ENCODE measurements at regions not wholly inside any gene's neighbourhood (a gene's known extent, or its start where the extent isn't known, plus 50 kb on each side); places are given as distances from the start of the nearest gene placed in this dataset.

DNA sequence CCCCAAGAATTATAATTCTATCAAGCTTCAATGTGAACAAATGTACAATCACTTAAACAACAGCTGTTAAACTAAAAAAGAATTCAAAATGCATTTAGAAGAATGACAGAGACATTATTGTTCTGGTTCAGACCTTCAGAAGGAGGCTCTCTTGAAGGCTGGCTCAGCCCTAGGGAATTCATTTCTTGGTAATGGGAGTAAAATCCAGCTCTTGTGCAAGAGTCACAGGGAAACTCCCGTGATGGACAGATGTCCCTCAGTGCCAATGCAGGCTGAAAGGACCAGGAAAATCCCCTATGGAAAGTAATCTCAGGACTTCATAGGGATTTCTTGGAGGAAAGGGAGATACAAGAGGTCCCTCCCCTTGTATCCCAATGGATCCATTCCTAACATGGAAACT, 149.9 kb upstream of the STT3B start:
- no peak for DNase-seq (ENCODE audit: low spot score)

DNA sequence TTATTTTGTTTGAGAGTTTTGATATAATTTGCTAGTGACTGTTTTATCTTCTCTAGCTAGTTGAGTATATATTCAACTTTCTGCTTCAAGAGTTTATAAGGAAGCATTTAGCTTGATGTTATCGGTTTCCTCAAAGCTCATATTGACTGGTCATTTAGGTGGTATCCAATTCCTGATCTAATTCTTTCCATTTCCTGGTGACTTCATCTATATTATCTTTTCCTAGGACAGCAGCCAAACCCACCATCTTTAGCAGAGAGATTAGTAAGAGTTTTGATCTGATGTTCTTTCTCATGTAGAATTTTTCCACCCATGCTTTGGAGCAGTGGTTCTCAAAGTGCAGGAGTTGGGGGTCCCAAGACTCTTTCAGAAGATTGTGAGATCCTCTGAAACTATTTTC, 148.6 kb upstream of the STT3B start:
- no peak for DNase-seq (ENCODE audit: low spot score)

DNA sequence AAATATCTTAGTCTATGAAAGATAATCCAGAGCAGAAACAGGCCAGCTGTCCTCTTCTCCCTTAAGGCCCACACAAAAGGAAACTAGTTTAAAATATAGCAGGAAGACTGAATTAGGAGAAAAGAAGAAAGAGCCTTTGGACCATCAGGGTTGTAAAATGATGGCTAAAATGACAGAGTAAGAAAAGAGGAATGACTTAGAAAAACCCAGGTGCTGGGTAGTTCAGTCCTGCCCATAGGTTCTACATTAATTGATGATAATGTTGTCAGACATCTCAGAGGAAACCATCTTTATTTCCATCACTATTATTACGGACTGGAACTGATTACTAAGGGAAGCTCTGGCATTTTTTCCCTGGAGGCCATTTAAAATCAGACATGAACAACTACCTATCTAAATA, 142.8 kb upstream of the STT3B start:
- DNase-seq (ENCODE audit: low spot score) = no peak

DNA sequence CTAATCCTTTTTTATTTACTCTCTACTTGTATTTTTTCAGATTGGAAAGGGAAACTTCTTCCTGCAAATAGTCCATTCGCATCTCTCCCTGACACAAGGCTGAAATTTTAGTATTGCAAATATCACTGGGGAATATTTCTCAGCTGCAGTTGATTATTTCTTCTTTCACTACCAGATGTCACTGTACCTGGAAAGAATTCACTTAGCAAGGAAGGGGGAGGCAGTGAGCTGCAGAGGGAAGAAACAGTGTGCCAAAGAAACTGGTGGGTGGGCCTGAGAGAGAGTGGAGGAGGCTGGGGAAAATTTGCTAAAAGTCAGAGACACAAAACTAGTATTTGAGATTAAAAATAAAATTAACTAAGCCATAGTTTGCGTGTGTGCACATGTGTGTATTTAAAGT, 142.3 kb upstream of the STT3B start:
- DNase-seq (ENCODE audit: low spot score) = no peak

DNA sequence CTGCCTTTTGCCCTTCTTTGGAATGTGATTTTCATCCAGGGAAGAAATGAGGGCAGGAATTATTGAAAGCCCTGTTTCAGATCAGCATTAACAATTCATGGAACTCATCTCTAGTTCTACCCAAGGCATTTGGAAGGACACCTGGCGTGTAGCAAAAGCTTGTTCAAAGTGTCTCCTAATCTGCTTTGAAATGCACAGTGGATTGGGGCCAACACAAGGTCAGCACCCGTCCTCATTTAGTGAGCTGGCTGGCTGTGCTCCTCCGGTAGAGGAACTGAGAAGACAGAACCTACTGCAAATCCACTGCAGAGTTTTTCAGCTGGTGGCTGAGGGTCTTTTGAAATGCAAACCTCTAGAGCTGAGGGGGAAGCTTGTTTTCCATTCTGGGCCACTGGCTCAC, 141.6 kb upstream of the STT3B start:
- DNase-seq (ENCODE audit: low spot score) = no peak

DNA sequence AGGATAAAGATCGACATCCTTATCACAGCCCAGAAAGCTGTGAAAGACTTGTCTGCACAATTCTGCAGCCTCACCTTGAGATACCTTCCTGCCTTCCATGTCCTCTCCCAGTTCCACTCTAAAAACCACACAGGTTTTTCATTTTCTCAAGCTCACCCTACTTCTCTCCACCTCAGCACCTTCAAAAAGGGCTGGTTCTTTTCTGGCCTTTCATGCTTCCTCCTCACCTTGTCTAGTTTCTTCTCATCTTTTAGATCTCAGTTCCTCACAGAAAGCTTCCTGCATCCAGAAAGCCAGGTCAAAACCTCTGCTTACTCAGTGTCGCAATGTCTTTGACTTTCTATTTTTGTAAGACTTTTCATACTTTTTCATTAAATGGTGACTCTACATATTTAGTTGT, 140.2 kb upstream of the STT3B start:
- DNase-seq (ENCODE audit: low spot score) = no peak

DNA sequence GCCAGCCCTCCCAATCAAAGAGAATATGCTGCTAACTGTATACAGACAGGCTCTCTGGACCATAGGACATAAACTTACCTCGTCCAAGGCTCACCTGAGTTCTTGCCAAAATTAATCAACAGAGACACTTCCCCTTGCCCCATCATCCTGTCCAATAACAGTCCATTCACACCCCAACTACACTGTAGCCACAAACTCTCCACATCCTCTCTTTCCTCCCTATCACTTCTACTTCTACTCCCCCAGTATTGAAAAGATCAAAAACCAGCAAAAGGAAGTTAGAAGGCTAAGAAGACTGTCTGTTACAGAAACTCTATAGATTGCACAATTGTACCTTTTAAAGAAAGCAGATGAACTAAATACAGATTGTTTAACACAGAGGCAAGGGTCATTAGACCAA, 133.5 kb upstream of the STT3B start:
- DNase-seq (ENCODE audit: low spot score) = no peak

DNA sequence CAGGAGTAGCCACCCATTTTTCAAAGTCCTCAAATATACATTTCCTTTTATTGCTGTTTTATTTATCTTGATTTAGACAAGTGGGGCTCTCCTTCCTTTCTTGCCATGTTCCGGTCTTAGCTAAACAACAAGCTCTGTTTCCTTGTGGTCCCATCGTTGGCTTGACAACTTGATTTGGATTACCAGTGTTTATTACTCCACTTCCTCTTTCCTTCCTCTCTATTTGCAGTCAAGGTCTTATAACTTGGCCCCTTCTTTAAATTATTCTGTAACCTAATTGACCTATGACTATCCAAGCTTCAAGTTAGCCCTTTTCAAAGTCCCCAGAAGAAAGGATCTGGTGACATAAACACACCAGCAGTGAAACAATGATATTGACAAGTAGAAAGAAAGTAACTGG, 130.6 kb upstream of the STT3B start:
- DNase-seq (ENCODE audit: low spot score) = no peak

DNA sequence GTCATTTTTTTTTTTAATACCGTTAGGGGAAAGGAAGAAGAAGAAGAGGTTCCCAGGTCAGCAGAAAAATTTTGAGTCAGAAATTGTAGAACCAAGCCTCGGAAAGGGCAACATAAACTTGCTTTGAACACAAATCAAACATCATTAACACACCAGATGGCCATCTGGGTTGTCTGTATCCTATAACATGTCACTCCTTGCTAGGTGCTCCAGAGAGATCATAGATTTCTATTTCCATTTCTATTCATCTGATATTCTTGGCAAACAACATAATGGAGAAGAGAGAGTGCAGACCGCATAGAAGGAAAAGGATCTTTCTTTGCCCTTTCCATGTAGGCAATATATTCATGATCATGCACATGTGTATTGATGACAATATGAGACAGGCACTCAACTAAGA, 129.5 kb upstream of the STT3B start:
- DNase-seq (ENCODE audit: low spot score) = no peak

DNA sequence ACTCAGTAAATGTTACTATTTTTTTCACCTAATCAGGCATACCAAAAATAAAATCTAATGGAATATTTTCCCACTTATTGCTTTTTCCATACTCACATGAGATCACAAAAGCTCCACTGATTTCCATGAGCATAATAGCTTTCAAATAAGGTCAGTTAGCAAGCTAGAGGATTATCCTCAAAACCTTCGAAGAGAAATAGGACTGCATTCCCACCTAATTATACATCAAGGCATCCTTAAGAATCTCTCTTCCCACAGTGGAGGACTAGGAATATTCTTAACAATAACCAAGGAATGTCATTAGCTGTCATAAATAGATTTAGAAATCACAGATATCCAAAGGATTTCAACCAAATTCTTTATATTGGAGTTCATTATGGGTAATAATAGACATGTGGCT, 127.9 kb upstream of the STT3B start:
- DNase-seq (ENCODE audit: low spot score) = no peak

DNA sequence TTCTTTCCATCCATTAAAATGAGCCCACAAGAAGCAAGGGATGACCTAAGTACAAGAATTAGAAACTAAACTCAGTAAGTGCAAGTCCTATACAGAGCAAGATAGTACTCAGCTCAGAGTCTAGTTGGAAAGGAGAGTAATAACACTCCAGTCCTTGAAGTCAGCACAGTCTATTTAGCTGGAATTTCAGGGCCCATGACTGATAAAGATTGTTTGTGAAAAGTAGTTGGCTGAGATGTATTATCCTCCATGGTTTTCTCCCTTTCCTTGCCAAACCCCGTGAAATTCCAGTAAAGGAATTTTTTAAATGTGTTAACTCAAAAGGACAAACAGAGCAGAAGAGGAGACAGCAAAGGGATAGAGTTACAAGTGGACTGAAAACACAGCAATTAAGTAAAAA, 127.2 kb upstream of the STT3B start:
- DNase-seq (ENCODE audit: low spot score) = no peak

DNA sequence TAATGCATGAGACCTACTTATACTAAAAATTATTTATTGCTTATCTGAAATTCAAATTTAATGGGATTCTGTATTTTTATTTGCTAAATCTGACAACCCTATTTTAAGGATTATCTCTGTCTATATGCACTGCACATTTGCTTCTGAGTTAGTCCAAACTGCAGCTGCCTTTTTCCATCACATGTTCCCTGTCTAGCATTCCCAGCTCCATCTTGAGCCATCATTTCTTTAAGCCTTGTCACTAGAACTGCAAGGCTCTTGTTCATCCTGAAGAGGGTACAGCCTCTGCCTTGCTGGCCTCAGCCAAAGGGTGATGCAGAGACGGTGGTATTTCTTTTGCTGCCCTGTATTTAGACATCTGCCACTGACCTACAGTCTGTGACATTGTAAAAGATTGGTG, 125.8 kb upstream of the STT3B start:
- DNase-seq (ENCODE audit: low spot score) = no peak

DNA sequence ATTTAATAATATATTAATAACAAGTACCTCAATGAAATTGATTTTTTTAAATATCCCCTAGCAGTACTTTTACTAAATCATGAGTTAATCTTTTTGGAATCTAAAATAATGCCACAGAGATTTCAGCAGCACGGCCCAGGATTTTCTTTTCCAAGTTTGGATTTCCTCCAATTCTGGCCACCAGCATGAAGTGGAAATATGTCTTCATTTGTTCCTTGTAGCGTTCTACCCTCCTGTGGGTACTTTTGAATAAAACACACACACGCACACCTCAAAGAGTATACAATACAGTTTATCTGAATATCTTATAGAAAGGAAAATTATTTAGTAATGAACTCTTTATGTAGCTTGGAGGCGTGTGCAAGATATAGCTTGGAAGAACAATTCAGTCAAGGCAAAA, 125.1 kb upstream of the STT3B start:
- no peak for DNase-seq (ENCODE audit: low spot score)

DNA sequence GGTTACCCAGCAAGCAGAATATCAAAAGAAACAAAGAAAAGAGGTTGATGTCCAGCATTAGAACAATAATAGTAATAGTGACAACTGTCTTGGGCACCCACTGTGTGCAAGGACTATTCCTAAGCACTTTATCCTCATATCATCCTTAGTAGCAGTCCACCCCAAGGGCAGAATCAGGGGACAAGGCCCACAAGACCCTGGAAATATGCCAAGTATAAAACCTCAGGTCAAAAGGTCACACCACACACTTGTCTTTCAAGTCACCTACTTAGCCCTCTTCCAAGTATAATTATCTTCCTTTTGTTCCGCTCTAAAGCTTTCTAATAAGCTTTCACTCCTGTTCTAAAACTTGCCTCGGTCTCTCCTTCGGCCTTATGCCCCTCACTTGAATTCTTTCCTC, 124.0 kb upstream of the STT3B start:
- DNase-seq (ENCODE audit: low spot score) = no peak

DNA sequence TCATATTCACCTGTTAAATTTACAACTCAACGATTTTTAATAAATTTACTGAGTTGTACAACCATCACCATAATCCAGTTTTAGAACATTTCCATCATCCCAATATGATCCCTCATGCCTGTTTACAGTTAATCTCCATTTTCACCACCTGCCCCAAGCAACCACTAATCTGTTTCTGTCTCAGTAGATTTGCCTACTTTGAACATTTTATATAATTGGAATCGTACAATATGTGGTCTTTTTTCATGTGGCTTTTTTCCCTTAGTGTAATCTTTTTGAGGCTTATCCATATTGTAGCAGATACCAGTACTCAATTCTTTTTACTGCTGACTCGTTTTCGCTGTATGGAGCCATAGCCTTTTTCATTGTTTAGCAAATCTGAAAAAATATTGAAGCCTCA, 123.3 kb upstream of the STT3B start:
- no peak for DNase-seq (ENCODE audit: low spot score)

DNA sequence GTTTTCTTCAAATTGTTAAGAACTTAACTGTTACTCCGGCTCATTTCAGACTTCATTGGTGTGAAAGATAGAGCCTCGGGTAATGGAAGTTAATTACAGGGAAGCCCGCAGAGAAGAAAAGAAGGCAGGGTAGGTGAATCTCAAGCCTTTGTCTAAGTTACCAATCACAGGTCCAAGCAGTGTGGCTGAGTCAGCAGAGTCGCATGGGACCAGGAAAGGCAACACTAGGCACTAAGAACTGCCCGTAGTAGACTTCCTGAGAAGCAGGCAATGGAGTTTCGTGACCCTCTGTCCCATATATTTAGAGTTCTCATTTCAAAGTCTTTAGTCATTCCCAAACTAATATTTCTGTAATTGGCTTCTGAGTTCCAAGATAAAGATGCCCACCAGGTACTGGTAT, 122.9 kb upstream of the STT3B start:
- no peak for DNase-seq (ENCODE audit: low spot score)

DNA sequence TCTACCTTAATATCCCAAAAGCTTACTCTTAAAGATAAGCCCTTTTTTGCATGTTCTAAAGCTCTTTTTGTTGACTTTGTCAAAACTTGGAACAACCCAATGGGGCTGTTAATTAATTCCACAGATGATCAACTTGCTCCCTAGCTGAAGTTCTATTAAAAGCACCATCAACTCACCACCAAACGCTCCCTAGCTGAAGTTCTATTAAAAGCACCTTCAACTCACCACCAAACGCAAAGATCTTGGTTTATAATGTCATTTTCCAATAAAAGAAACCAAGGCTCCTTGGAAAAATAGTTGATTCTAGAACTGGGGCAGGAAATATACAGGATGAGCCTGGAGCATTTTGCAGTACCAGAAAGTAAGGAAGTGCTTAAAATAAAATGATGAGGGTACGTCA, 122.3 kb upstream of the STT3B start:
- no peak for DNase-seq (ENCODE audit: low spot score)

DNA sequence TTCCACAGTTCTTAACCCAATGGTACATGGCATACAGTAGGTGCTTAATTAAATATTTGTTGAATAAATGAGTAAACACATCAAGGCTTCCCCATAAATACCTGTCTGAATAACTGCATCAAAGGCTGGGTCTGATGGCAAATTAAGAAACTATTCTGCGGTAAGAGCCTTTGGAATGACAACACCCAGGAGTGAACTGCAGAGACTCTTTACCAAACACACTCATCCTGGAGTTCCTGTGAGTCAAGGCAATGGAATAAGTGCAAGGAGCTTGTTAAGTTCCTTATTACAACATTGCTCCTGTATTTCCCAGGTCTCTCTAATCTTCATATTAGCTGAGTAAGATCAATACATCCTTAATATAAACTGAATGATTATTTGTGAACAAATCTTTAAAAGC, 119.9 kb upstream of the STT3B start:
- DNase-seq (ENCODE audit: low spot score) = no peak

DNA sequence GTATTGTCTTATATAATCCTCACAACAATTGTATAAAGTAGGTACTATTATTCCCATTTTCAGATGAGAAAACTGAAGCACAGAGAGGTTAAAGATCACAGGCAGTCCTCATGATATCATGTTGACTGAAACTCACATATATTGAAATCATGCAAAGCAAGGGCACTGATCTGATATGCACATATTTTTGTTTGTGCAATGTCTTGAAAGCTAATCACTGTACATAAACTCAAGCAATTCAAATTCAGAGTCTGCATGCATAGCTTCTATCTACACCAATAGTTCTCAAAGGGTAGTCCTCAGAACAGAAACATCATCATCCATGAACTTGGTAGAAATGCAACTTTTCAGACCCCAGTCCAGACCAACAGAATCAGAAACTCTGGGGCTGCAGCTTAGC, 119.2 kb upstream of the STT3B start:
- DNase-seq (ENCODE audit: low spot score) = no peak

DNA sequence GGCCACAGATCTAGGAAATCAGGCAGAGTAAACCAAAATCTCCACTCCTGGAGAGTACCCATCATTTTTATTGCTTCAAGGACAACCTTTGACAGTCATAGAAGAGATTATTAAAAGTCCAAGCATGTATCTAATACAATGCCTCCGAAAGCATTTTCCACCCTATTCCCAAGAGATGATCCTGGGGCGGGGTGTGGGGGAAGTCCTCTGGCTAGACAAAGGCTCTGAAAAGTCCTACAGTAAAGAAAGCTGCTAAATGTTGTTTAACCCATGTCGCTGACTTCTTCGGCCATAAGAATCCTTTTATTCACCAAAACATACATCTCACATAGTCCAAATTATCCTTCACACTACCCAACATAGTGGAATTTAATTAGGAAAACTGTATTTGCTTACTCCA, 115.7 kb upstream of the STT3B start:
- no peak for DNase-seq (ENCODE audit: low spot score)

DNA sequence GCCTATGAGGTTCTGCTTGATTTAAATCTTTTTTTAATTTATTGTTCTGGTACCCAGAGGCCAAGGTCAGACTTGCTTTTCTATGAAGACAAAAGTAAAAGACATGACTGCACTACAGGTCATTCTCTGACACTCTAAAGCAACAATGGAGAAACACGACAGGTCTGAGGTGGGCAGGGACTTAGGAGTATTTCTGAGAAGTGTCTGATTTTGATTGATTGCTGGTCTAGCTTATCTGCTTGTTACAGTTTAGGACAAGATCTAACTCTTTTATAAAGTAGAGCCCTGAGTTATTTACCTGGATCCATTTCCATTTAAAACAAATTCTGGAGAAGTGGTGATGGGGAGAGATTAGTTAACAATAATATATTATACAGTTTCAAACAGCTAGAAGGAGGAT, 115.2 kb upstream of the STT3B start:
- DNase-seq (ENCODE audit: low spot score) = no peak

DNA sequence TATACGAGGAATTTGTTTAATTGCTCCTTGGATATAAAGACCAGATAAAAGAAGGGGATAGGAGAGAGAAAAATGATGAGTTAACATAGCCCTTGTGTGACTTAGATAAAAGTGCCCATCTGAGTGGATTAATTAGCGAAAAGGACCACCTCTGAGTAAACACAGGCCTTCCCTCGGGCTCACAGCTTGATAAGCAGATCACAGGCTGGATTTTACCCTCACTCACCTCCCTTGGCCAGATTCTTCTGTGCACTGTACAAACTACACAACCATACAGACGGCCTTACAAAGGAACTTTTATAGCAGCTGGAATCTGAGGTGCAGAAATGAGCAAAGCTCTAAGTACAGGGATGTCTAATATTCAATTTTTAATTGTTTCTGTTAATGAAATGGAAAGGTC, 112.4 kb upstream of the STT3B start:
- no peak for DNase-seq (ENCODE audit: low spot score)

DNA sequence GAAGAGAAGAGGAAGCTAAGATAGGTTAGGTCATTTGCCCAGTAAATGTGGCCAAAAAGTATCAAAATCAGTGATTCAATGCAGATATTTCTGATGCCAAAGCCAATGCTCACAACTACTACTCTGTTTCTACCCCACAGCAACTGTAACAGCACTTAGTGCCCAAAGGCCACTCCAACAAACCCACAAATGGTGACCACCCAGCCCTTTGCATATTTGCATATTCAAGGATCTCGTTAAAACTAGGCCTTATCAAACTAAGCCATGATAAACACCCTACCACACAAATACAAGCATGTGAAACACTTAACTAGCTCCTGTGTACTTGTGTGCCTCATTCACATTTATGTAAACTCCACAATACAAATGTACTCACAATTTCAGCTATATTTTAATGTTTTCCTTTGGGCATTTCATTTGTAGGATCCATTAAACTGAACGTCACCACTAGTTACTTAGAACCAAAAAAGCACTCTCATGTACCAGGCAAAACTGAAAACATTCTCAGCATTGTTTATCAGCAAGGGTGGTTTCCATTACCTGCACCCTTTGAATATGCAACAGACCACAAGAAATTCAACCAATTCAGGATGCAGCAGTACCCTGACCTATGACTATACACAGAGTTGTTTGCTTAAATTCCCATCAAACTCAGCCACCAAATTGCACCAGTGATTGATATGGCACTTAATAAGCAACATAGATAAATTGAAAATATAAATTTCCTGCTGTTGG, 111.2 kb upstream of the STT3B start:
- DNase-seq (ENCODE audit: low spot score) = no peak

DNA sequence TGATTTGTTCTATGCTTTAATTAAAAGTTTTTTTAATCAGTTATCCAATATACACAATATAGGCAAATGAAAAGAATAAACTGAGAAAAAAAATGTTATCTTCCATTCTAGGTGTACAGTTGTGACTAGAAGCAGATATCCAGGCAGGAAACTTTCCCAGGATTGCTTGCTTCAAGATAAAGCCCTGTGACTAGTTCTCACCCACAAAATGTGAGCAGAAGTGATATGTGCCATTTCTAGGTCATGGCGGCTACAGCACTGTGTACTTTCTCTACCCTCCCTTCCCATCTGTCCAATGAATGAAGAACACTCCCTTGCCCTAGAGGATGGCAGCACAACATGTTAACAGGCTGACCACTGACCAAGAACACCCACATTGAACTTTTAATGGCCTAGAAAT, 110.5 kb upstream of the STT3B start:
- no peak for DNase-seq (ENCODE audit: low spot score)

DNA sequence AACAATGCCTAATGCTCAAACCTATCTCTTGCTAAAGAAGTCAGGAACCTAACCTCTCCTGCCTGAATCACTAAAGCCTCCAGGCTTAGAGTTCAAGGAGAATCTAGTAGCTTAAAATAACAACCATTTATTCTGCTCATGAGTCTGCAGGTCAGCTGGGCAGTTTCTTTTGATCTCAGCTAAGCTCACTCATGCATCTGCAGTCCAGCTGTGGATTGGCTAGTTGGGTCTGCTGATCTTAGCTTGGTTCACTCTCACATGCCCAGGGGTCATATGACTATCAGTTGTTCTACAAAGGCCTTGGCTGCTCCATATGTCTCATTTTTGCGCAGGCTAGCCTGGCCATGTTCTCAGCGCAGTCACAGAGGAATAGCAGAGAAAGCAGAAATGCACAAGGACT, 109.2 kb upstream of the STT3B start:
- DNase-seq (ENCODE audit: low spot score) = no peak

Measured in left forelimb (tissue), 1 donor.